Endothelial cell (in vitro differentiated cells): ENCODE measurements at regions not wholly inside any gene's neighbourhood (a gene's known extent, or its start where the extent isn't known, plus 50 kb on each side); places are given as distances from the start of the nearest gene placed in this dataset.
"Not testable (repeated sequence)": the region's sequence is repeated elsewhere in the genome, so short reads cannot be mapped to it uniquely, and the experiment has no call there.

ENCODE experiments used
- DNase-seq: peaks from one replicate; pipeline ENCODE4 v3.0.0; 2021; ENCODE audit warnings: low spot score
- H3K27ac Mint-ChIP-seq: one replicate; pipeline ENCODE4 v1.8.0; 2021; ENCODE audit warnings: mixed read lengths, inconsistent platforms; ENCODE audit not compliant: unreplicated experiment
- H3K27me3 Mint-ChIP-seq: one replicate; pipeline ENCODE4 v1.8.0; 2021; ENCODE audit warnings: mild to moderate bottlenecking, moderate library complexity, mixed read lengths, inconsistent platforms; ENCODE audit not compliant: unreplicated experiment
- H3K36me3 Mint-ChIP-seq: one replicate; pipeline ENCODE4 v1.8.0; 2021; ENCODE audit warnings: mild to moderate bottlenecking, low read depth, mixed read lengths, inconsistent platforms; ENCODE audit not compliant: unreplicated experiment
- H3K4me1 Mint-ChIP-seq: one replicate; pipeline ENCODE4 v1.8.0; 2021; ENCODE audit warnings: mild to moderate bottlenecking, mixed read lengths, inconsistent platforms; ENCODE audit not compliant: unreplicated experiment
- H3K4me3 Mint-ChIP-seq: one replicate; pipeline ENCODE4 v1.8.0; 2021; ENCODE audit warnings: mild to moderate bottlenecking, mixed read lengths, inconsistent platforms; ENCODE audit not compliant: unreplicated experiment
- H3K9me3 Mint-ChIP-seq: one replicate; pipeline ENCODE4 v1.8.0; 2021; ENCODE audit warnings: mixed read lengths, inconsistent platforms; ENCODE audit not compliant: unreplicated experiment
- TF ChIP-seq, protein P1 (sequence below): fragments of 200-600 bp; sonication (generic); IDR thresholded peaks from one replicate; pipeline ENCODE4 v1.5.0; 2021; ENCODE audit warnings: antibody characterized with exemption; ENCODE audit not compliant: unreplicated experiment

DNA sequence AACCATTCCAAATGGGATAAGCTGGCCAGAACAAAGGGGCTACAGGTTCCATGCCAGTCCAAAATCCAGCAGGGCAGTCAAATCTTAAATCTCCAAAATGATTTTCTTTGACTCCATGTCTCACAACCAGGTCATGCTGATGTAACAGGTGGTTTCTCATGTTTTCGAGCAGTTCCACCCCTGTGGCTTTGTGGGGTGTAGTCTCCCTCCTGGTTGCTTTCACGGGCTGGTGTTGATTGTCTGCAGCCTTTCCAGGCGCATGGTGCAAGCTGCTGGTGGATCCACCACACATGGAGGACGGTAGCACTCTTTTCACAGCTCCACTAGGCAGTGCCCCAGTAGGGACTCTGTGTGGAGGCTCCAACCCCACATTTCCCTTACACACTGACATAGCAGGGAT is 425.5 kb upstream of the FTMT start:
- Mint-ChIP-seq H3K9me3 (no peaks in the 10 kb centered on the region), H3K4me3 (no peak overlapping the region), H3K27ac (no peak overlapping the region), H3K4me1 (no peaks in the 10 kb centered on the region), H3K36me3 (no peaks in the 10 kb centered on the region), H3K27me3 (peaks cover 1% of the 10 kb centered on the region)
- no peak for DNase-seq
- TF ChIP-seq, protein P1, sequence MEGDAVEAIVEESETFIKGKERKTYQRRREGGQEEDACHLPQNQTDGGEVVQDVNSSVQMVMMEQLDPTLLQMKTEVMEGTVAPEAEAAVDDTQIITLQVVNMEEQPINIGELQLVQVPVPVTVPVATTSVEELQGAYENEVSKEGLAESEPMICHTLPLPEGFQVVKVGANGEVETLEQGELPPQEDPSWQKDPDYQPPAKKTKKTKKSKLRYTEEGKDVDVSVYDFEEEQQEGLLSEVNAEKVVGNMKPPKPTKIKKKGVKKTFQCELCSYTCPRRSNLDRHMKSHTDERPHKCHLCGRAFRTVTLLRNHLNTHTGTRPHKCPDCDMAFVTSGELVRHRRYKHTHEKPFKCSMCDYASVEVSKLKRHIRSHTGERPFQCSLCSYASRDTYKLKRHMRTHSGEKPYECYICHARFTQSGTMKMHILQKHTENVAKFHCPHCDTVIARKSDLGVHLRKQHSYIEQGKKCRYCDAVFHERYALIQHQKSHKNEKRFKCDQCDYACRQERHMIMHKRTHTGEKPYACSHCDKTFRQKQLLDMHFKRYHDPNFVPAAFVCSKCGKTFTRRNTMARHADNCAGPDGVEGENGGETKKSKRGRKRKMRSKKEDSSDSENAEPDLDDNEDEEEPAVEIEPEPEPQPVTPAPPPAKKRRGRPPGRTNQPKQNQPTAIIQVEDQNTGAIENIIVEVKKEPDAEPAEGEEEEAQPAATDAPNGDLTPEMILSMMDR: no peak

DNA sequence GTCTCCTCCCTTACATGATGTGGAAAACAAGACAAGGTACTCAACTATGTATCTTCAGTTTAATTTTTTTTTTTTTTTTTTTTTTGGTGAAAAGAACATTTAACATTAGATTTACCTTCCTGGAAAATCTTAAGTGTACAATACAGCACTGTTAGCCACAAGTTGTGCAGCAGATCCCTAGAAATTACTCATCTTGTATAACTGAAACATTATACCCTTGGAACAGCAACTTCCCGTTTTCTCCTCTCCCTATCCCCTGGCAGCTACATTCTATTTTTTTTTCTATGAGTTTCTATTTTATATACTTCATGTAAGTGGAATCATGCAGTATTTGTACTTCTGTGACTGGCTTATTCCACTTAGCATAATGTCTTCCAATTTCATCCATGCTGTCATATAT is 421.9 kb upstream of the FTMT start:
- no peak for DNase-seq
- TF ChIP-seq, protein P1: no peak
- no peaks in the 10 kb centered on the region for H3K9me3 Mint-ChIP-seq
- no peak overlapping the region for H3K4me3 Mint-ChIP-seq
- H3K27ac Mint-ChIP-seq: no peak overlapping the region
- H3K4me1 Mint-ChIP-seq: no peaks in the 10 kb centered on the region
- H3K36me3 Mint-ChIP-seq: no peaks in the 10 kb centered on the region
- H3K27me3 Mint-ChIP-seq: peaks cover 1% of the 10 kb centered on the region

DNA sequence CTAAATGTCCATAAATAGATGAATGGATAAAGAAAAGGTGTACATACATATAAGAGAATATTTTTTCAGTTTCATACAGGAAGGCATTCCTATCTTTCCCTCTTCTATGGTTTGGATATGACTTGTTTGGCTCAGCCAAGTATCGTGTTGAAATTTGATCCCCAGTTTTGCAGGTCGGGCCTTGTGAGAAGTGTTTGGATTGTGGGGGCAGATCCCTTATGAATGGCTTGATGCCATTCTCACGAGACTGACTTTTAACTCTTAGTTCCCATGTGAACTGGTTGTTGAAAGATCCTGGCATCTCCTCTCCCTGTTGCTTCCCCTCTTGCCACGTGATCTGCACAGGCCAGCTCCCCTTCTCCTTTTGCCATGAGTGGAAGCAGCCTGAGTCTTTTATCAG is 421.1 kb upstream of the FTMT start:
- no peaks in the 10 kb centered on the region for H3K27me3 Mint-ChIP-seq
- no peak overlapping the region for H3K4me3 Mint-ChIP-seq
- H3K9me3 Mint-ChIP-seq: no peaks in the 10 kb centered on the region
- no peaks in the 10 kb centered on the region for H3K4me1 Mint-ChIP-seq
- H3K27ac Mint-ChIP-seq: no peak overlapping the region
- DNase-seq: no peak
- no peaks in the 10 kb centered on the region for H3K36me3 Mint-ChIP-seq
- TF ChIP-seq, protein P1: no peak

DNA sequence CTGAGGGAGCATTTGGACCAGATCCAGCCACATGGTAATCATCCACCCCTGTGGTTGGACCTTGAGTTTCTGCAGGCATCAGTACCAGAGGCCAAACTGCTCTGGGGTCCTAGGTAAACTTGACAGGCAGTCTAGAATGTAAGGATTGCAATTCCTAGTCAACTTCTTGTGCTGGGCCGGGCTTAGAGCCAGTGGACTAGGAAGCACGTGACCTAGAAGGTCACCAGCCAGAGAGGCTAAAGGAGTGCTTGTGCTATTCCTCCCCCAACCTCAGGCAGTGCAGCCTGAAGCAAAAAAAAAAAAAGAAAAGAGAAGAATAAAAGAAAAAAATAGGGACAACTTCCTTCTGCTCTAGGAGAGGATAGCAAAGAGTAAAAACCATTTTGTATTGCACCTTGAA is 406.2 kb upstream of the FTMT start:
- no peaks in the 10 kb centered on the region for H3K27me3 Mint-ChIP-seq
- DNase-seq: no peak
- H3K4me3 Mint-ChIP-seq: no peak overlapping the region
- no peaks in the 10 kb centered on the region for H3K9me3 Mint-ChIP-seq
- H3K27ac Mint-ChIP-seq: no peak overlapping the region
- TF ChIP-seq, protein P1: no peak
- no peaks in the 10 kb centered on the region for H3K36me3 Mint-ChIP-seq
- no peaks in the 10 kb centered on the region for H3K4me1 Mint-ChIP-seq

DNA sequence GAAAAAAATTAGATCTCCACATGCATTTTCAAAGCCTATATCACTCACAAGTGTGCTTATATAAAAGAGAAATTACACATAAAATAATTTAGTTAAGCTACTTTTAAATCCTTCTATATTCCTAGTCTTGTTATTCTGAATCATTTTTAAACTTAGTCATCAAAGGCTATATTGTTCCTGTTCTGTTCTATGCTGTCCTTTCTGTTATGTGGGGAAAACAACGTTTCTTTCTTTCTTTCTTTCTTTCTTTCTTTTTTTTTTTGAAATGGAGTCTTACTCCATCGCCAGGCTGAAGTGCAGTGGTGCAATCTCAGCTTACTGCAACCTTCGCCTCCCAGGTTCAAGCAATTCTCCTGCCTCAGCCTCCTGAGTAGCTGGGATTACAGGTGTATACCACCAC is 389.2 kb upstream of the FTMT start:
- TF ChIP-seq, protein P1: no peak
- Mint-ChIP-seq H3K27ac (no peak overlapping the region), H3K9me3 (no peaks in the 10 kb centered on the region), H3K4me1 (no peaks in the 10 kb centered on the region), H3K4me3 (no peak overlapping the region), H3K36me3 (no peaks in the 10 kb centered on the region), H3K27me3 (no peaks in the 10 kb centered on the region)
- no peak for DNase-seq

DNA sequence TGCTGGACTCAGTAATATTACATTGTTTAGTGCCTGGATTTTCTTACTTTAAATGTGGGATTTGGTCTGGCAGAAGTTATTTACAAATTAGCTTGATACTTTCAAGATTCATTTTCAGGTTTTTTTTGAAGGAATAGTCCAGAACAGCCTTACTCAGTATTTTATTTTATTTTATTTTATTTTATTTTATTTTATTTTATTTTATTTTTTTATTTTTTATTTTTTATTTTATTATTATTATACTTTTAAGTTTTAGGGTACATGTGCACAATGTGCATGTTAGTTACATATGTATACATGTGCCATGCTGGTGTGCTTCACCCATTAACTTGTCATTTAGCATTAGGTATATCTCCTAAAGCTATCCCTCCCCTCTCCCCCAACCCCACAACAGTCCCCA is 380.5 kb upstream of the FTMT start:
- not testable (repeated sequence) for H3K4me1 Mint-ChIP-seq, H3K27ac Mint-ChIP-seq, H3K36me3 Mint-ChIP-seq, H3K4me3 Mint-ChIP-seq, H3K27me3 Mint-ChIP-seq, DNase-seq, H3K9me3 Mint-ChIP-seq
